ENCODE measurements at regions not wholly inside any gene's neighbourhood (a gene's known extent, or its start where the extent isn't known, plus 50 kb on each side); places are given as distances from the start of the nearest gene placed in this dataset.

- no peak for DNase-seq
Observed at GRCh38 chr3:73680391-73681095, 55.8 kb upstream of the PDZRN3 start.

DNA sequence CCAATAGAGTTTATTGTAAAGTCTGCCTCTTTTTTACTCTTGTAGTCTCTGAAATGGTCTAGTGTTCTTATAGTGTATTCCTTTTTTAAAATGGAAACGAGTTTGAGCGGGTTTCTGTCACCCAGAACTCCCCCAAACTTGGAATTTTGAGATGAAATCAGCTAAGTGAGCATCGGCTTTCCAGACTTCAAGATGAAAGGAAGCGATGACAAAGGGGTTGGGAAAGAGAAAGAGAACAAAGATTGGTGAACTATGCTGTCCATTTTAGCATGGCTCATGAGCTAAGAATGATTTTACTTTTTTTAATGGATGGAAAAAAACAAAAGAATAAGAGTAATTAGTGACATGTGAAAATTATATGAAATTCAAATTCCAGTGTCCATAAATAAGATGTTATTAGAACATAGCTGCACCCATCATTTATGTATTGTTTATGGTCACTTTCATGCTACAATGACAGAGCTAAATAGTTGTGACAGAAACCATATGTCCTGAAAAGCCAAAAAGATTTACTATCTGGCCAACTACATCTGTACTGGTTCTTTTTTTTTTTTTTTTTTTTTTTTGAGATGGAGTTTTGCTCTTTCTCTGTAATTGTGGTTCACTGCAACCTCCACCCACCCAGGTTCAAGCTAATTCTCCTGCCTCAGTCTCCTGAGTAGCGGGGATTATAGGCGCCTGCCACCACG, 52.7 kb upstream of the PDZRN3 start:
- no peak for DNase-seq

Data from femur (tissue), 1 donor.